Stomach (tissue), 4 donors: ENCODE measurements at regions not wholly inside any gene's neighbourhood (a gene's known extent, or its start where the extent isn't known, plus 50 kb on each side); places are given as distances from the start of the nearest gene placed in this dataset.

Experiments used
- CTCF ChIP-seq, 7 experiments: fragments of 450-650 bp in 4 of 7; fragments of 200-600 bp in 3 of 7; sonication (generic) in 3 of 7; IDR thresholded peaks; one replicate each; pipeline ENCODE4 v1.5.1; 2016 to 2019; ENCODE audit warnings: antibody characterized with exemption in 7 of 7, control low read depth in 2 of 7, mild to moderate bottlenecking in 1 of 7
- EP300 ChIP-seq: sonication (generic); formaldehyde crosslinking; IDR thresholded peaks from one replicate; pipeline ENCODE4 v1.6.1; 2017; ENCODE audit warnings: antibody characterized with exemption
- POLR2AphosphoS5 ChIP-seq, 3 donors: sonication (generic); formaldehyde crosslinking; IDR thresholded peaks; one replicate each; pipeline ENCODE4 v1.6.1; 2016; ENCODE audit warnings: antibody characterized with exemption in 3 of 3

GRCh38 chr1:95504321-95504720, 270.3 kb downstream of the RWDD3 start:
- TF ChIP-seq CTCF (IDR thresholded peaks at IDR 0.05) (no peak), POLR2AphosphoS5 (IDR thresholded peaks at IDR 0.05) (no peak), EP300 (no peak)
